Kidney (tissue), 13 donors: ENCODE measurements at regions not wholly inside any gene's neighbourhood (a gene's known extent, or its start where the extent isn't known, plus 50 kb on each side); places are given as distances from the start of the nearest gene placed in this dataset.

Experiments used
- DNase-seq, 5 donors: peaks; one replicate each; pipeline ENCODE4 v3.0.0-alpha.2; 2013 to 2020
- FAIRE-seq: peaks from 2 replicates; lab custom pipeline; 2012; peaks lifted over from hg19 to GRCh38; lab: Jason Lieb, UNC
- H3K27ac ChIP-seq, 2 donors: one replicate each; pipeline ENCODE4 v1.7.0; 2013; ENCODE audit warnings: low read depth in 2 of 2, low read length in 2 of 2, inconsistent platforms in 1 of 2
- H3K27me3 ChIP-seq: one replicate; pipeline ENCODE4 v1.7.1; 2013; ENCODE audit warnings: low read length, inconsistent platforms; ENCODE audit not compliant: control insufficient read depth, insufficient read depth
- H3K36me3 ChIP-seq, 3 donors: one replicate each; pipeline versions ENCODE4 v1.7.0 to v1.7.1; 2013; ENCODE audit warnings: low read length in 3 of 3, control low read depth in 1 of 3, inconsistent platforms in 1 of 3; ENCODE audit not compliant: insufficient read depth in 3 of 3, control insufficient read depth in 2 of 3
- H3K4me1 ChIP-seq, 3 donors: one replicate each; pipeline versions ENCODE4 v1.7.0 to v1.7.1; 2013; ENCODE audit warnings: low read length in 3 of 3, inconsistent platforms in 1 of 3, low read depth in 1 of 3; ENCODE audit not compliant: control insufficient read depth in 2 of 3, insufficient read depth in 2 of 3
- H3K4me3 ChIP-seq, 3 donors: one replicate each; pipeline versions ENCODE4 v1.7.0 to v1.8.1; 2013; ENCODE audit warnings: low read length in 3 of 3, control low read depth in 1 of 3, inconsistent platforms in 1 of 3
- H3K9ac ChIP-seq, 3 donors: one replicate each; pipeline versions ENCODE4 v1.7.0 to v1.7.1; 2013; ENCODE audit warnings: low read length in 3 of 3, control low read depth in 1 of 3, inconsistent platforms in 1 of 3
- H3K9me3 ChIP-seq, 3 donors: one replicate each; pipeline versions ENCODE4 v1.7.0 to v1.7.1; 2013; ENCODE audit warnings: low read length in 3 of 3, control low read depth in 1 of 3, inconsistent platforms in 1 of 3; ENCODE audit not compliant: control insufficient read depth in 2 of 3, insufficient read depth in 1 of 3
- intact Hi-C: fragments of 100-400 bp; cut with DNase I; formaldehyde crosslinking; loops from one replicate; pipeline ENCODE4 v1.11.1; 2022
- TF ChIP-seq, protein P1 (sequence below): IDR thresholded peaks from 3 replicates; pipeline ENCODE4 v1.5.1; 2012; ENCODE audit warnings: mild to moderate bottlenecking, moderate library complexity, borderline replicate concordance; ENCODE audit not compliant: insufficient read depth; ENCODE audit errors: extremely low read depth
- donor health status: control.
- donor health status: control.
- donor health status: control.
- donor health status: control.
- donor health status: control.
- donor health status: DM: yes; HTN: yes; CAD: no.
- donor health status: Normal renal cell carcinoma (clear cell type).

DNA sequence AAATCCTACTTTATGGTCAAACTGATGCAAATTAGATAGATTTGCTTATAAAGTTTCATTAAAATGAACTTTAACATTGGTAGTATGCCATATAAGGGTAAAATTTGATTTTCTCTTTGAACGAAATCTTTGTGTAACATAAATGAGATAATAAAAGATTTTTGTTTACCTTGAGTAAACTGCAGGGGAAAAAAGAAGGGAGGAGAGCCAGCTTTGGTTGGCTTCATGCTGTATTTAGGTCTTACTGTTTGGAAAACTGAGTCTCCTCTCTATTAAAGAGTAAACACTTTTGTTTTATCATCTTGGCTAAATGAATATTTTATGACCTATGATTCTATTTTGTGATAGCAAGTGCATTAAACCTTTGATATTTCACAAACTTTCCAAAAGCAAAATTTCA is 267.6 kb downstream of the IPO8 start:
- intact Hi-C loops, result no loop called here
- Histone ChIP-seq H3K27me3 (no peaks in the 10 kb centered on the region), H3K4me1 (no peaks in the 10 kb centered on the region), H3K9me3 (no peaks in the 10 kb centered on the region), H3K27ac (no peak overlapping the region), H3K4me3 (no peak overlapping the region), H3K9ac (no peak overlapping the region), H3K36me3 (no peaks in the 10 kb centered on the region)
- TF ChIP-seq, protein P1, sequence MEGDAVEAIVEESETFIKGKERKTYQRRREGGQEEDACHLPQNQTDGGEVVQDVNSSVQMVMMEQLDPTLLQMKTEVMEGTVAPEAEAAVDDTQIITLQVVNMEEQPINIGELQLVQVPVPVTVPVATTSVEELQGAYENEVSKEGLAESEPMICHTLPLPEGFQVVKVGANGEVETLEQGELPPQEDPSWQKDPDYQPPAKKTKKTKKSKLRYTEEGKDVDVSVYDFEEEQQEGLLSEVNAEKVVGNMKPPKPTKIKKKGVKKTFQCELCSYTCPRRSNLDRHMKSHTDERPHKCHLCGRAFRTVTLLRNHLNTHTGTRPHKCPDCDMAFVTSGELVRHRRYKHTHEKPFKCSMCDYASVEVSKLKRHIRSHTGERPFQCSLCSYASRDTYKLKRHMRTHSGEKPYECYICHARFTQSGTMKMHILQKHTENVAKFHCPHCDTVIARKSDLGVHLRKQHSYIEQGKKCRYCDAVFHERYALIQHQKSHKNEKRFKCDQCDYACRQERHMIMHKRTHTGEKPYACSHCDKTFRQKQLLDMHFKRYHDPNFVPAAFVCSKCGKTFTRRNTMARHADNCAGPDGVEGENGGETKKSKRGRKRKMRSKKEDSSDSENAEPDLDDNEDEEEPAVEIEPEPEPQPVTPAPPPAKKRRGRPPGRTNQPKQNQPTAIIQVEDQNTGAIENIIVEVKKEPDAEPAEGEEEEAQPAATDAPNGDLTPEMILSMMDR, result no peak
- DNase-seq (no peak), FAIRE-seq (no peak)

DNA sequence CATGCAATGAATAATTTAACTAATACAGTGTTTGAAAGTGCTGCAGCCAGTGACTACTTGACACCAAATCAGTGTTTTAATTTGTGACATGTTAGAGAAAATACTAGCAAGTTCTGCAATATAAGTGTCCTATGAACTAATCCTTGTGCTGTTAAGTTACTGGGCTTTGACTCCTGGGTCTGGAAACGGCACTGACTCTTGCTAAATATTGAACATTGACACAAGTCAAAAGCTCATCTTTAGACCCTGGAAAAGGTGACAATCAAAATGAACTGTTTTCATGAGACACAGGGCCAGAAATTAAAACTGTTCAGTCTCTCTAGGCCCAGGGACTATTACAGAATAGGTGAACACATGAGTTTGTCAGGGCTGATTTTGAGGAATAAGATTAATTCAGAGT is 268.1 kb downstream of the IPO8 start:
- H3K9ac ChIP-seq, result no peak overlapping the region
- H3K27me3 ChIP-seq, result no peaks in the 10 kb centered on the region
- FAIRE-seq (no peak), DNase-seq (no peak)
- no peaks in the 10 kb centered on the region for H3K36me3 ChIP-seq
- H3K4me3 ChIP-seq, result no peak overlapping the region
- intact Hi-C loops, result no loop called here
- TF ChIP-seq, protein P1, result no peak
- H3K9me3 ChIP-seq, result no peaks in the 10 kb centered on the region
- H3K4me1 ChIP-seq, result no peaks in the 10 kb centered on the region
- no peak overlapping the region for H3K27ac ChIP-seq

DNA sequence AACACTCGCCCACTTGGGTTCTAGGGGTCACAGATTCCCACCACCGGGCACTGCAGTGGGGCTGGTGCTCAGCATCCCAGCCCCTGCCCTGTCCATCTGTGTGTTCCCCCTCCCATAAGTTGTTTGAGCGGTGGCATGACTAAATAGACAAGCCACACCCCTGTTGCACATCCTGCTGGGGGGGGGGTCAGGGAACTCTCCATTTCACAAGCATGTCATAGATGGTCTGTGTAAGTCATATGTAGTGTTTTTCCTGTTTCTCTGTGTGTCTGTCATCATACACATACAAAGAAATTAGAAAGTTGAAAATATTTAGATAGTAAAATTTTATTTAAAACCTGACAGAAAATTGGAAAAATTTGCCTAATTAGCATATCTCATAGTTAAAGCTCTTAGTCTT is 270.2 kb downstream of the IPO8 start:
- DNase-seq, result no peak
- no peaks in the 10 kb centered on the region for H3K27me3 ChIP-seq
- no peak overlapping the region for H3K4me3 ChIP-seq
- intact Hi-C loops, result no loop called here
- FAIRE-seq, result no peak
- TF ChIP-seq, protein P1, result no peak
- no peaks in the 10 kb centered on the region for H3K9me3 ChIP-seq
- no peaks in the 10 kb centered on the region for H3K4me1 ChIP-seq
- no peaks in the 10 kb centered on the region for H3K36me3 ChIP-seq
- H3K27ac ChIP-seq, result no peak overlapping the region
- H3K9ac ChIP-seq, result no peak overlapping the region

DNA sequence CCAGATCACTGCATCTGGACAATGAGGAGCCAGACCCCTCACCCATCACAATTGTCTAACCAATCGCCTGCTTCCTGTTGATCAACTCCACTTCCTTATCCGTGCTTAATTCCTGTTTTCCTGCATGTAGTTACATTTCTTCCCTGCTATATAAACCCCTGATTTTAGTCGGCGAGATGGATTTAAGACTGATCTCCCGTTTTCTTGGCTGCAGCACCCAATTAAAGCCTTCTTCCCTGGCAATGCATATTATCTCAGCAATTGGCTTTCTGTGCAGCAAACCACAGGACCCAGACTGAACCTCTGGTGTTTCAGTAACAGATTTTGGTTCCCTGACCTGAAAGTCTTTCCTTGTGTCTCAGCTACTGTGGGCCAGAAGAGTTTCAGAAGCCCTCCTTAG is 272.3 kb downstream of the IPO8 start:
- Histone ChIP-seq H3K36me3 (no peaks in the 10 kb centered on the region), H3K4me1 (no peaks in the 10 kb centered on the region), H3K27ac (no peak overlapping the region), H3K9ac (no peak overlapping the region), H3K4me3 (no peak overlapping the region), H3K9me3 (no peaks in the 10 kb centered on the region), H3K27me3 (no peaks in the 10 kb centered on the region)
- intact Hi-C loops, result no loop called here
- FAIRE-seq, result no peak
- TF ChIP-seq, protein P1, result no peak
- no peak for DNase-seq
